Fibroblast of mammary gland (primary cell): ENCODE measurements at regions not wholly inside any gene's neighbourhood (a gene's known extent, or its start where the extent isn't known, plus 50 kb on each side); places are given as distances from the start of the nearest gene placed in this dataset.

Experiments used
- DNase-seq: peaks from one replicate; pipeline ENCODE4 v3.0.0-alpha.2; 2010; ENCODE audit warnings: low read depth
- H3K4me3 ChIP-seq: 2 replicates; pipeline ENCODE4 v1.5.1; 2011; ENCODE audit warnings: low read depth, mild to moderate bottlenecking, low read length, moderate library complexity; ENCODE audit not compliant: control insufficient read depth
- CTCF ChIP-seq: conservative IDR thresholded peaks from 2 replicates; pipeline ENCODE4 v1.5.1; 2011; ENCODE audit warnings: low read depth, low read length, inconsistent platforms; ENCODE audit not compliant: control insufficient read depth, insufficient read depth

- no peak overlapping the region for H3K4me3 ChIP-seq
- peak; percentile 15 for TF ChIP-seq CTCF
- no peak for DNase-seq
Observed at GRCh38 chr21:20739421-20739820, 258.8 kb upstream of the NCAM2 start.

GRCh38 chr21:20741445-20741844, 256.8 kb upstream of the NCAM2 start:
- no peak for TF ChIP-seq CTCF
- no peak overlapping the region for H3K4me3 ChIP-seq
- DNase-seq, result no peak

- no peak for TF ChIP-seq CTCF
- DNase-seq, result no peak
Observed at GRCh38 chr21:20760221-20760620, 238.0 kb upstream of the NCAM2 start.

GRCh38 chr21:20774737-20775136, 223.5 kb upstream of the NCAM2 start:
- DNase-seq, result no peak
- H3K4me3 ChIP-seq, result no peak overlapping the region
- no peak for TF ChIP-seq CTCF

More at GRCh38 chr21:20760221-20760620, 238.0 kb upstream of the NCAM2 start:
- H3K4me3 ChIP-seq, result no peak overlapping the region

- no peak for DNase-seq
- no peak for TF ChIP-seq CTCF
- H3K4me3 ChIP-seq, result no peak overlapping the region
Observed at GRCh38 chr21:20779321-20779720, 218.9 kb upstream of the NCAM2 start.

- peak; percentile 31 for DNase-seq
- no peak for TF ChIP-seq CTCF
- no peak overlapping the region for H3K4me3 ChIP-seq
Observed at GRCh38 chr21:20783611-20784010, 214.6 kb upstream of the NCAM2 start.
